ENCODE measurements at regions not wholly inside any gene's neighbourhood (a gene's known extent, or its start where the extent isn't known, plus 50 kb on each side); places are given as distances from the start of the nearest gene placed in this dataset.

DNA sequence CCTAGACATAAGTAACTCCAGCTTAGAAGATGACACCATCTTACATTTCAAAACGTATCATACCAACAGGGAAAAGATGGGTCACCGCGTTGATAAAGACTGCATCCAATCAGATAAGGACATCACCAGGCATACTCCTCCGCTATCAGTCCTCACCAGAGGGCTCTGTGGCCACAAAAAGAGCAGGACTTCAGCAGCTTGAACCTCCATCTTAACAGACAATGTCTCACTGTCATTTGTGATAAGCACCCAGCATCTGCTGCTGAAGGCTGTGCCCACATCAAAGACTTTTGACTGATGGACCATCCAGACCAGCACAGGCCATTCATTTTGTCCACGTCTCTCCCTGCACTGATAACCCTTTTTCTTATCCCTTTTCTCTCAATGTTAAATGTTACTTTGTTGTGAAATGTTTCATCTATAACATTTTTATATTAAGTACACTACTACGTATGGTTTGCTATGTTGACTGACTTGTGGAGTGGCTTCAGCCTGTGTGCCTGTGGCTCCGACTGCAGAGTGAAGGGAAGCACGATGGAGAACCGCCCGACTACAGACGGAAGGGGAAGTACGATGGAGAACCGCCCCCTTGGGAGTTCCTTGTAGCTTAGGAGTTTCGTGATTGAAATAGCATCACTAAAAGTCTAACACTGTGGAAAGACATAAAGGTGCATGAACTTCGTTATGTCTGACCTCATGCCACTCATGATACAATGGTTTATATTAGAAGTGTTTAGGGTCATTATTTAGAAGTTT lies 595.4 kb upstream of the AGA start:
- DNase-seq (ENCODE audit: low spot score), result no peak

DNA sequence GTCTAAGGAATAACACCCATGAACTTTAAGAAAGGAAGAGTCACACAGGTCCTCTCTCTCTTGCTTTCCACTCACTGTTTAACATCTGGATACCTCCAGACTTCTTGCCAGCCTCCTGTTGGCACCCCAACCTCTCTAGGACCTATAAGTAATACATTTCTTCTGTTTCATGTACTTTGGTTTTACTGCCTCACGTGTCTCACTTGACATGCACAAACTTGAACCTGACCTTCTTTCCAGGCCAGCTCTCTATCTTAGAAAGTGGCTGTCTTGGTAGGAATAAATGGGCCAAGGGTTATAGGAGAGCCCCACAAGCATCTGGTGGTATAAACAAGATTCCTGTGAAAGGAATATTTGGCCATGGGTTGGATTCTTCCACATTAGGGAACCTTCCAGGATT lies 614.8 kb upstream of the AGA start:
- no peak for DNase-seq (ENCODE audit: low spot score)

DNA sequence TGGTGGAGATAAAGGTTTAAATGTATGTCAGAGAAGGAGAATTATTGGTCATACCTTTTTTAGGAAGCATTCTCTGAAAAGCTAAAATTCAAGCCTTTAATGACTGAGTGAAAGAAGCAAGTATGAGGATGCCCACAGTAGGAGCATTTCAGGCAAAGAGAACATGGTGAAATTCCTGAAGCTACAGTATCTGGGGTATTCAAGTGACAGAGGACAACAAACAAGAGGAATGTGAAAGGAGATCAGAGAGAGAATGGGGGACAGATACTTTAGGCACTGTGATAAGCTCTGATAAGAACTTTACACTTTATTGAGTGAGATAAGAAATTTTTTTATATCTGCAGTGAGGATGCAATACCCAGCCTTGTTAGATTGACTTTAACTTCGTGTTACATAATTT lies 621.3 kb upstream of the AGA start:
- no peak for DNase-seq (ENCODE audit: low spot score)

DNA sequence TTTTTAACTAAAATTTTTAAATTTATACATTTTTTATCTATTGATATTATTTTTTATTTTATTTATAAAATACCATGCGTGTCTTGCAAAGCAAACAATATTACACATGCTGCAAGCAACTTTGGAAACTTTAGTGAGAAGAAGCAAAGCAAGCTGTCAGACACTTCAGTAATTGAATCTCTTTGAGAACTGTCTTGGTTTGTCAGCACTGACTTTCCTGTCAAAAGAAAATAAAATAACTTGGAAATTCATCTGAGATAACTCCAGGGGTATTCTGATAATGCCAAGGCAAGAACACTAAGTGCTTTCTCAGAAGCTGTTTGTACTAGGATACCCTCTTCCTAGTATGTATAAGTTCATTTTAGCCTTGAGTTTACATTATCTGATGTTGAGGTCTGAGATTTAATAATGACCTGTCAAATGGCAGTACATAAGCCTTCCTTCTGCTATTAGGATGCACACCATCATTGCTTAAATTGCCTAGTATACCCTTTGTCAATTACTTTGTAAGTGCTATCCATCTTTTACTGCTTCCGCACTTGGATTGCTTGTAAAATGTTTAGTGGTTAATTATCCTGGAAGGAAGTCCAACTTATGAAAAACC lies 624.2 kb upstream of the AGA start:
- DNase-seq (ENCODE audit: low spot score), result no peak

DNA sequence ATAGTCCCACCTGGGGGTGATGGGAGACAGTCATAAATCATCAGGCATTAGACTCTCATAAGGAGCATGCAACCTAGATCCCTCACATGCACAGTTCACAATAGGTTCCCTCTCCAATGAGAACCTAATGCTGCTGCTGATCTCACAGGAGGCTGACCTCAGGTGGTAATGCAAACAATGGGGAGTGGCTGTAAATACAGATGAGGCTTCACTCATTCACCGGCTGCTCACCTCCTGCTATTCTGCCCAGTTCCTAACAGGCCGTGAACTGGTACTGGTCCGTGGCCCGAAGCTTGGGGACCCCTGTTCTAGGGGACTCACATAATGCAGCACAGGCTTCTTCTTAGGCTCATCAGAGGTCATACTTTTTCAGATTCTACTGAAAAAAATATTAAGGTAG lies 625.9 kb upstream of the AGA start:
- DNase-seq (ENCODE audit: low spot score), result no peak

DNA sequence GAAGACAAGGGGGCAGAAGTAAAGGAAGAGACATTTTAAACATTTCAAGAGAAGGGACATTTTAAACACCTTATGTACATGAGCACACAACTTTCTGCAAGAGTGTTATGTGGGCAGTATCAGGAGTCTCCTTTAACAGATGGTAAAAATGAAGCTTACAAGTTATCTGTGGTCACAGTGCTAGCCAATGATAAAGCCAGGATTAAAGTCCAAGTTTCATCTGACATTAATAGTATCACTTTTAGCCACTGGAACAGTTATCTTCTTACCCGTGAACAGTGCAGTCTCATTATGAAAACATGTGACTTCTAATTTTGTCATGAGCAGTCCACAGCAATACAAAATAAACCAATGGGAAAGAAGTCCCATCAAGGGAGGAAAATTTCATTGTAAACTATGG lies 627.9 kb upstream of the AGA start:
- DNase-seq (ENCODE audit: low spot score), result no peak

DNA sequence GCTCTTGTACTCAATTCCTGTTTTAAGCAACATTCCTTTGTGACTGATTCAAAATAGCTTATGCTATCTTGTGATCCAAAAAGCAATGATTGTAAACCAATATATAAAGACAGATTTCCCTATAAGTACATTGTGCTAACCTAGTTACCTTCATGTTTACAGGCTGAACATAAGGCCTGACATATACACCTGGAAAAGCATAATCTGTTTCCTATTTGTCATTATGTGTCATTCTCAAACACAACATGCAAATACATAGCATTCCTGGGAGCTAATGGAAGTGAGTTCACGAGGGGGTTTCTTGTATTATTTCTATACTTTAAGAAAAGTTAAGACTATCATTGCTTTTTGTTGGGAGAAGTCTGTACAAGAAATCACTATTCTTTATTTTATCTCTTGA lies 638.1 kb upstream of the AGA start:
- no peak for DNase-seq (ENCODE audit: low spot score)

DNA sequence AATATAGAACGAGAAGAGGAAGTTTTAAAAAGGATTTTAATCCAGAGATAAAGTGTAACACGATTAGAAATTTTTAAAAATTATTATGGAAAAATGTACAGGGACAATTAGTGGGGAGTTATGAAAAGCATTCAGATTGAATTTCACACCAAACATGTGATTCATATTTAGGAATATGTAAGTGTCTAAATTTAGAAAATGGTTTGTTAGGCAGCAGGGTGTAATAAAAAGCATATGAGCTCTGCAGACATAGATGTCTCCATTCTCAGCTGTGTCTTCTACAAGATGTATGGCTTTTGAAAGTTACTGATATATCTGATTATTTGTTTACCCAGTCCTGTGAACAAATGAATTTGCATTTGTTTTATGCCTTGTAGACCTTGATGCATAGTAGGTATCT lies 638.9 kb upstream of the AGA start:
- no peak for DNase-seq (ENCODE audit: low spot score)

DNA sequence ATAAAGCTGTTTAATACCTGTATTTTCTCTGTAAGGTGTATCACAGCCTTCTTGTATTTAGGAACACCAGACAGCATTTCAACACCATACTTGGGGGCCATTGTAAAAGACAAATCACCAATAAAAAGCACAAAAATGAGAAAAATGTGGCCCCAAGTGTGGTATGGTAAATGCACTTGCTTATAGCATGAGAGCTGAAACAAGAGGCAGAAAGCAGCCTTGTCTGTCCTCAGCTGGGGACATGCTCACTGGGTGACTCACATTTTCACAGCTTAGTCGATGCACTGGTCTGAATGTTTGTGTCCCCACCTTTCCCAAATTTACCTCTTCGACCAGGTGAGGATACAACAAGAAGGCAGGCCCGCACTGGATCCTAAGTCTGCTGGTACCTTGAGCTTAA lies 639.7 kb upstream of the AGA start:
- no peak for DNase-seq (ENCODE audit: low spot score)

DNA sequence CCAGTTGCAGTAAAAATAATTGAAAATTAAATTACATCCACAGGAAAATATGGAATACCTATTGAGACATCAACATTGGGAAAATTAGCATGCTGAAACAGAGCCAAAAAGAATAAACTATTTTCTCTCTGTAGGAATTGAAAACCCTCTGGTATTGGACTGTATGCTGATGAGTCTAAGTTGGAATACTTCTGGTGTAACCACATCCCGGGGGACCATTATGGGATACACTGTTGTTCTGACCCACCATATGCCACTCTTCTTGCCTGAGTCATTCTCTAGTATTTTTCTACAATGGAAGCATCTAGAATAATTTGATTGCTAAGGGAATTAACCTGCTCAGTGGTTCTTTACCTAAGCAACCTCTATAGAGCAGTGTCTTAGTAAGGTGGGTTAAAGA lies 640.7 kb upstream of the AGA start:
- DNase-seq (ENCODE audit: low spot score), result no peak

DNA sequence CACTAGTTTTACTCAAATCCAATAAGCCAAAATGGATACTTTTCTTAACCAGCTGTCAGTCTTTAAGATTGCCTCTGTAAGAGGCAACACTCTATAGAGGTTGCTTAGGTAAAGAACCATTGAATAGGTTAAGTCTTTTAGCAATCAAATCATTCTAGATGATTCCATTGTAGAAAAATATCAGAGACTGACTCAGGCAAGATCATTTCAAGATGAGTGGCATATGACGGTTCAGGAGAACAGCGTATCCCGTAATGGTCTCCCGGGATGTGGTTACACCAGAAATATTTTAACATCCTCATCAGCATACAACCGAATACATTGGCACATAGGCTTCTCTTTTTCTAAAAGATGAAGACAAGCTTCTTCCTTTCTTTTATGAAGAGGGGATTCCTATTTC lies 641.7 kb upstream of the AGA start:
- DNase-seq (ENCODE audit: low spot score), result no peak

DNA sequence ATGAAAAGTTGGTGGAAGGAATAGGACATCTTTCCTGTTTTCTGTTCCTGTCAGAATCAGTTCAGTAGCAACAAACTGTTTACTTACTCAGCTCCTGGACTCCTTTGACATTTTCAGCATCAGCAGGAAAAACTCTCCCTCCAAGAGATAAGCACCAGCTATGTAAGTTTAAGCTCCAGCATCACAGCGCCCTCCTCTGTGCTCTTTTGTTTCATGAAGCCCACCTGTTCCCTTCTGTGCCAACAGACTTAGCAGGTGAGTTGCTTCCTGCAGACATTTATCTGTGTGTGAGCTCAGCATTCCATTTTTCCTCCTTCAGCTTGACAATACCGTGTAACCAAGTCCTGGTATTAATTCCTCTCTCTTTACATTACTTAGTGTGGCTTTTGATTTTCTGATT lies 644.1 kb upstream of the AGA start:
- no peak for DNase-seq (ENCODE audit: low spot score)

DNA sequence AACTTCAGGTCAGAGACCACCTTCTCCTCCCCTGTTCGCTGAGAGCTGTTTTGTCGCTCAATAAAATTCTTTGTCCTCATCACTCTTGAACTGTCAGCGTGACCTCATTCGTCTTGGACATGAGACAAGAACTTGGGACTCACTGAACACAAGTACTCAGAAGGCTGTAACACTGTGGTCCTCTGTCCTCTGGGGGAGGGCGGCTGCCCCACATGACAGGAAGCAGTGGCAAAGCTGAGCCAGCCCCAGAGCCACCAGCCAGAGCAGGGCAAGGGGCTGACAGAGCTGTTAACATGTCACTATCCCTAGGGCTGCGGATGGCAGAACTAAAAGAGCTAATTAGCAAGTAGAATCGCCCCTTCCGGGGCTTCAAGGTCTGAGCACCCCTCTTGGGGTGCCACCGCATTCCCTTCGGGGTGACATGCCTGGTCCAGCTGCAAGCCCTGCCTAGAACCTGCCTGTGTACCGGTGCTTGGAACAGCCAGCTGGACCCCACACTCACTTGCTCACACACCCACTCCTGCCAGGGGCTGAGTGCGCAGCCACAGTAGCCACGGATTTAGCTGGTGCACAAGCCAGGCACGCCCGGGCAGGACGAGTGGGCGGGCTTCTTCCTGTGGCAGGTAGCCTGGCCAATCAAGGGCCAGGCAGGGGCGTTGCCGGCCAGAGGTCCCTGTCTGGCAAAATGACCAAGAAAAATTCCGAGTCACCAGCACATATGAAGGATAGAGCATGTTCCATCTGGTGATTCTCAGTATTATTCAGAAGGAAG lies 648.6 kb upstream of the AGA start:
- DNase-seq (ENCODE audit: low spot score), result no peak

DNA sequence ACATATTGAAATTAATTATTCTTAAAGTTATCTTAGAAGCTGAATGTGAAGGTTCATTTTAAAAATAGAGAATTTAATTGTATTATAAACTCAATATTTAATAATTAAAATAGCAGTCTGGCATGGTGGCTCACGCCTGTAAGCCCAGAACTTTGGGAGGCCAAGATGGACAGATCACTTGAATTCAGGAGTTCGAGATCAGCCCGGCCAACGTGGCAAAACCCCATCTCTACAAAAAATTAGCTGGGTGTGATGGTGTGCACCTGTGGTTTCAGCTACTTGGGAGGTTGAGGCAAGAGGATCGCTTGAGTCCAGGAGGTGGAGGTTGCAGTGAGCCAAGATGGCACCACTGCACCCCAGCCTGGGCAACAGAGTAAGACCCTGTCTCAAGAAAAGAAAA lies 659.9 kb upstream of the AGA start:
- no peak for DNase-seq (ENCODE audit: low spot score)

DNA sequence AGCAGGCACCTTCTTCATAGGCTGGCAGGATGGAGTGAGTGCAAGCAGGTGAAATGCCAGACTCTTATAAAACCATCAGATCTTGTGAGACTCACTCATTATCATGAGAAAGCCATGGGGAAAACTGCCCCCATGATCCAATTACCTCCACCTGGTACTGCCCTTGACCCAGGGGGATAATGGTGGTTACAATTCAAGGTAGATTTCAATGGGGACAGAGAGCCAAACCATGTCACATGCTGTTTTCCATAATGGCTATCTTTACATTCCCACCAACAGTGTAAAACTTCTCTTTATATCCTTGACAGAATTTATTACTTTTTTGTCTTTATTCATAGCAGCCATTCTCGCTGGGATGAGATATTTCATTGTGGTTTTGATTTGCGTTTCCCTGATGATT lies 663.0 kb upstream of the AGA start:
- DNase-seq (ENCODE audit: low spot score), result no peak

DNA sequence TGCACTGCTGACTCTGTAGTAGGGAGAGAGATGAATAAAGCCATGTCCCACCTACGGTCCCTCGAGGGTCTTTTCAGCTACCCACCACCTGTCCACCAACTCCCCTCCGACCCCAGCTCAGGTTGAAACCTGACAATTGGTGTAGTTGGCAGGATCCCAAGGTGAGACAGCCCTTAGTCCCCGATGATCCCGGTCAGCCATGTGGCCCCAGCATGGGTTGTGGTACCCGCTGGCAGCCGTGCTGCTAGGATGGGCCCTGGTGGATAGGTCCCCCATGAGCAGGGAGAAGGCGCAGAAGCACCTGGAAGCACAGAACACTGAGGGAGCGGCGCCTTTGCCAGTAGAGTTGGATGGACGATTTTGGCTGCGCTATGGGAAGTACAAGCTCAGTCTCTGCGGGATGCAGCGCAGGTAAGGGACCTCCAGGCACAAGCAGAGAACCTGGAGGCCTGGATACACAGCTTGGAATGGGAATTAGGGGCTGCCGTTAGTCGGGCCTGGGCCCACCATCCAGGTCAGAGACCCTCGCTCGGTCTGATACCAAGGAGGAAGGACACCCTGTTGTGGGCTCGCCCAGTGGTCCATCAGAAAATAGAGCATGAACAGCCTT lies 694.6 kb upstream of the AGA start:
- DNase-seq (ENCODE audit: low spot score), result no peak

DNA sequence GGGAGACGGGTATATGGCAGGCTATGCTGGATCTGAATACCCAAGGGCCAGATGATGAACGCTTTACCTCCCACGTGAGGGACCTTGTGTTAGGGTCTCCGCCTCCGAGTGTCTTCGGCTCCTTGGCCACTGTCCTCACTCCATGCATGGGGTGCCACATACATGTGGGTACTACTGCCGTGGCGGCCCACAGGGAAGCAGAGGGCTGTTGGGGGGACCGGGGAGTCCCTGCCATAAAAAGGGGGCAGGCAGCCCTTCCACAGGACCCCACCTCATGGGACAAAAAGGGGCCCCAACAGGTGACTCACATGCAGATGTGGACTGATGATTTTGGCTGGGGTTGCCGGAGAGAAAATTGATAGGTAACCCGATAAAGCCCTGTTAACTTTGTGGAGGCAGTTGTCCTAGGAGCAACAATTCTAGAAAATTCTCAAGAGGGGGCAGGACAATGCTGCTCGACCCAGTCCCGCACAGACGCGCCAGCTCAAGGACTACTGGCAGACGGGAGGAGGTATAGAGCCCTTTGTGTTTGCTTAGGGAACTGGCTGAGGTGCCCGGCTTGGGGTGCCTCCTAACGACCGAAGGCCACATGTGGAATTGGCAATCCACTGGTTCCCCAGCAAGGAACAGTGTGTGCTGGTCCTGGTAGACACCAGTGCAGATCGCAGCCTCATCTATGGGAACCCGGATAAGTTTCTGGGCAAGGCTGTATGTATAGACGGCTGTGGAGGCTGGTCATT lies 695.7 kb upstream of the AGA start:
- DNase-seq (ENCODE audit: low spot score), result no peak

DNA sequence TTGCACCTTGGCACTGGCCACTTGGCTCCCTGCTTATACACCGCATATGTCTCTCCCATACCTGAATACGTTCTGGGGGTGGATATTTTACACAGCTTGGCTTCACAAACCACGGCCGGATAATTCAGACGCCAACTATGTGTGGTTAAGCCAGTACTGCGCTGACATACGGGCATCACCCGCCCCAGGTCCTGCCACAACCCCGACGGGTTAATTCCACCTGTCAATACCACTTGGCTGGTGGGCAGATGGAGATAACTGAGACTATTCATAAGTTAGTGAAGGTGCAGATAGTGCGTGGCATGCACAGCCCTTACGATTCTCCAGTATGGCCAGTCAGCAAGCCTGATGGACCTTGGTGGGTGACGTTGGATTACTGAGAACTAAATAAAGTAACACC lies 696.3 kb upstream of the AGA start:
- no peak for DNase-seq (ENCODE audit: low spot score)

DNA sequence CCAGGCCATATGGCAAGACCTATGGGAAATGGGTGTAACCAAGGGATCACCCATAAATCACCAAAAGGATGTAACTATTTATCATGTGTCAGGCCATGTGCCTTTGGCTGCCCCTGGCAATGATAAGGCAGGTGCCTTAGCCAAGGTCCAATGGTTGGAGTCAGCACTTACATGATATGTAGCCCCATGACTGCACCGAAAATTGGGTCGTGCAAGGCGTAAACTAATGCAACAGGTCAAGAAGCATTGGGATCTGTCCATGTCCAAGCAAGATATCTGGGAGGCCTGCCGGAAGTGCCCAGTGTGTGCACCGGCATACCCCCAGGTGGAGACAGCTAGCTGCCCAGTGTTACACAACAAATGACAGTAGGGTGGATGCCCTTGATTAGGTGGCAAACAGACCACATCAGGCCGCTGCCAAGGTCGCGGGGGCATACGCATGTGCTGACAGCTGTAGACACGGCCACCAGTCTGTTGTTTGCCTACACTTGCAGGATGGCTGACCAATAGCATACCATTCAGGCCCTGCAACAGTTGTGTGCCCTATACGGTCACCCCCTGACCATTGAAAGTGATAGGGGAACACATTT lies 698.2 kb upstream of the AGA start:
- DNase-seq (ENCODE audit: low spot score), result no peak

DNA sequence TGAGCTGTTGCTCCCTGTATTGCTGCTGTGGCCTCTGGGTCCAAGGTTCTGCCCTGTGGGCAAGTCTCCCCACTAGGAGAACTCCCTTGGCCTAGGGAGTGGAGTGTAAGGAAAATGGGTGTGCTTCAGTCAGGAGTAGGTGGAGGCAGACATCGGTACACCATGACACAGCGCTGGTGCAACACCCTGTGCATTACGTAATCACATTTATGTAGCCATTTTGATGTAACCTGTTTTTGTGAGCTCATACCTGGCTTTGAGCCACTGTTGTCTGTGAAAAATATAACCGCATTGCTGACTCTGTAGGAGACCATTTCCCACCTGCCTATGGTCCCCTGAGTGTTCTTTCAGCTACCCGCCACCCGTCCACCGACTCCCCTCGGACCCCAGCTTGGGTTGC lies 700.5 kb upstream of the AGA start:
- no peak for DNase-seq (ENCODE audit: low spot score)

DNA sequence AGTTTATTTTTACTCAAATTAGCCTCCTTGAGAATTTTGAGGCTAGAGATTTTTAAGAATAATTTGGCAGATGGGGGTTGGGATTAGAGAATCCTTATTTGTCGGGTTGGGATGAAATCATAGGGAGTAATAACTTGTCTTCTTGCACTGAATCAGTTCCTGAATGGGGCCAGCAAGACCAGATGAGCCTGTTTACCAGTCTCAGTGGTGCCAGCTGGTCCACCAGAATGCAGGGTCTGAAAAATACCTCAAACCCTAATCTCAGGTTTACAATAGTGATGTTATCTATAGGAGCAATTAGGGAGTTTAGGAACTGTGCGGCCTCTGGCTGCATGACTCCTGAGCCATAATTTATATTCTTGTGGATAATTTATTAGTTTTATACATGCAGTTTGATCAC lies 705.9 kb upstream of the AGA start:
- no peak for DNase-seq (ENCODE audit: low spot score)
